GM19023 (cell line): ENCODE measurements at regions not wholly inside any gene's neighbourhood (a gene's known extent, or its start where the extent isn't known, plus 50 kb on each side); places are given as distances from the start of the nearest gene placed in this dataset.
"Not testable (repeated sequence)": the region's sequence is repeated elsewhere in the genome, so short reads cannot be mapped to it uniquely, and the experiment has no call there.

Source experiments
- ATAC-seq: cut with Tn5 transposase; IDR thresholded peaks from one replicate; pipeline ENCODE4 v1.9.1; 2021; ENCODE audit warnings: mild to moderate bottlenecking, moderate library complexity; ENCODE audit not compliant: unreplicated experiment

GRCh38 chr5:67889870-67890269 is 325.7 kb upstream of the PIK3R1 start:
- not testable (repeated sequence) for ATAC-seq

- ATAC-seq: no peak
These were observed 327.8 kb upstream of the PIK3R1 start for GRCh38 chr5:67887748-67888161.

GRCh38 chr5:67886761-67887160 is 328.8 kb upstream of the PIK3R1 start:
- no peak for ATAC-seq

- no peak for ATAC-seq
These were observed 334.7 kb upstream of the PIK3R1 start for GRCh38 chr5:67880876-67881275.

GRCh38 chr5:67880511-67880805 is 335.1 kb upstream of the PIK3R1 start:
- no peak for ATAC-seq

GRCh38 chr5:67879620-67880510 is 335.7 kb upstream of the PIK3R1 start:
- no peak for ATAC-seq

- ATAC-seq: no peak
These were observed 336.6 kb upstream of the PIK3R1 start for GRCh38 chr5:67878933-67879332.

- ATAC-seq: no peak
These were observed 339.2 kb upstream of the PIK3R1 start for GRCh38 chr5:67876371-67876770.

- no peak for ATAC-seq
These were observed 340.0 kb upstream of the PIK3R1 start for GRCh38 chr5:67875601-67876000.

- ATAC-seq: no peak
These were observed 341.6 kb upstream of the PIK3R1 start for GRCh38 chr5:67873935-67874334.

- ATAC-seq: no peak
These were observed 344.9 kb upstream of the PIK3R1 start for GRCh38 chr5:67870662-67871061.

- ATAC-seq: not testable (repeated sequence)
These were observed 351.2 kb upstream of the PIK3R1 start for GRCh38 chr5:67864335-67864734.

GRCh38 chr5:67858471-67859031 is 357.0 kb upstream of the PIK3R1 start:
- no peak for ATAC-seq

- no peak for ATAC-seq
These were observed 358.1 kb upstream of the PIK3R1 start for GRCh38 chr5:67857502-67857901.

- ATAC-seq: no peak
These were observed 360.0 kb upstream of the PIK3R1 start for GRCh38 chr5:67855523-67855922.

- not testable (repeated sequence) for ATAC-seq
These were observed 364.6 kb upstream of the PIK3R1 start for GRCh38 chr5:67850906-67851305.

- no peak for ATAC-seq
These were observed 370.6 kb upstream of the PIK3R1 start for GRCh38 chr5:67844924-67845323.

- ATAC-seq: no peak
These were observed 372.8 kb upstream of the PIK3R1 start for GRCh38 chr5:67842806-67843205.

GRCh38 chr5:67837225-67837624 is 378.3 kb upstream of the PIK3R1 start:
- ATAC-seq: not testable (repeated sequence)

GRCh38 chr5:67836496-67836895 is 379.1 kb upstream of the PIK3R1 start:
- not testable (repeated sequence) for ATAC-seq

- no peak for ATAC-seq
These were observed 384.5 kb upstream of the PIK3R1 start for GRCh38 chr5:67831048-67831447.

- no peak for ATAC-seq
These were observed 388.0 kb upstream of the PIK3R1 start for GRCh38 chr5:67827541-67827940.

GRCh38 chr5:67824852-67825251 is 390.7 kb upstream of the PIK3R1 start:
- no peak for ATAC-seq
